Mesenchymal stem cell (in vitro differentiated cells and primary cell): ENCODE measurements at regions not wholly inside any gene's neighbourhood (a gene's known extent, or its start where the extent isn't known, plus 50 kb on each side); places are given as distances from the start of the nearest gene placed in this dataset.

ENCODE experiments used
- DNase-seq: peaks from one replicate; pipeline ENCODE4 v3.0.0-alpha.2; 2013
- H2AFZ ChIP-seq: one replicate; pipeline ENCODE4 v1.6.1; 2013; ENCODE audit warnings: low read depth, mild to moderate bottlenecking, control low read depth, inconsistent platforms, low read length, moderate library complexity
- H2AK5ac ChIP-seq: 2 replicates; pipeline ENCODE4 v1.6.1; 2013; ENCODE audit warnings: low read length, moderate library complexity, mild to moderate bottlenecking, inconsistent platforms; ENCODE audit not compliant: severe bottlenecking
- H2BK120ac ChIP-seq: one replicate; pipeline ENCODE4 v1.6.1; 2013; ENCODE audit warnings: low read depth, mild to moderate bottlenecking, inconsistent platforms, low read length, moderate library complexity
- H2BK12ac ChIP-seq, 2 experiments: one replicate each; pipeline ENCODE4 v1.6.1; 2013; ENCODE audit warnings: inconsistent platforms in 2 of 2, low read length in 2 of 2, mild to moderate bottlenecking in 2 of 2, moderate library complexity in 2 of 2, control low read depth in 1 of 2
- H2BK15ac ChIP-seq: one replicate; pipeline ENCODE4 v1.6.1; 2013; ENCODE audit warnings: mild to moderate bottlenecking, low read depth, inconsistent platforms; ENCODE audit not compliant: poor library complexity, severe bottlenecking
- H2BK5ac ChIP-seq: 2 replicates; pipeline ENCODE4 v1.6.1; 2013; ENCODE audit warnings: low read depth, mild to moderate bottlenecking, low read length, control low read depth, inconsistent platforms; ENCODE audit not compliant: poor library complexity, severe bottlenecking
- H3K14ac ChIP-seq, 2 experiments: one replicate each; pipeline ENCODE4 v1.6.1; 2013; ENCODE audit warnings: inconsistent platforms in 2 of 2, low read length in 2 of 2, control low read depth in 1 of 2, mild to moderate bottlenecking in 1 of 2, moderate library complexity in 1 of 2
- H3K18ac ChIP-seq, 2 experiments: one replicate each; pipeline ENCODE4 v1.6.1; 2013; ENCODE audit warnings: inconsistent platforms in 2 of 2, low read length in 2 of 2, control low read depth in 1 of 2, low read depth in 1 of 2, mild to moderate bottlenecking in 1 of 2
- H3K23ac ChIP-seq, 2 experiments: one replicate each; pipeline ENCODE4 v1.6.1; 2013; ENCODE audit warnings: inconsistent platforms in 2 of 2, low read length in 2 of 2, mild to moderate bottlenecking in 2 of 2, moderate library complexity in 2 of 2, control low read depth in 1 of 2
- H3K27ac ChIP-seq: 2 replicates; pipeline ENCODE4 v1.5.1; 2013; ENCODE audit warnings: mild to moderate bottlenecking, moderate library complexity, low read length, control low read depth, inconsistent platforms; ENCODE audit not compliant: poor library complexity, severe bottlenecking
- H3K27me3 ChIP-seq, 2 experiments: 2 replicates each; pipeline versions ENCODE4 v1.6.1 to v1.7.0; 2013; ENCODE audit warnings: low read length in 2 of 2, mild to moderate bottlenecking in 2 of 2, moderate library complexity in 2 of 2, control low read depth in 1 of 2, inconsistent platforms in 1 of 2; ENCODE audit not compliant: control insufficient read depth in 1 of 2, insufficient read depth in 1 of 2
- H3K36me3 ChIP-seq, 2 experiments: 2 replicates each; pipeline versions ENCODE4 v1.6.1 to v1.7.0; 2013; ENCODE audit warnings: low read length in 2 of 2, control low read depth in 1 of 2, inconsistent platforms in 1 of 2, low read depth in 1 of 2, mild to moderate bottlenecking in 1 of 2; ENCODE audit not compliant: insufficient read depth in 2 of 2, control insufficient read depth in 1 of 2
- H3K4ac ChIP-seq, 2 experiments: one replicate each; pipeline ENCODE4 v1.6.1; 2013; ENCODE audit warnings: inconsistent platforms in 2 of 2, low read length in 2 of 2, mild to moderate bottlenecking in 2 of 2, moderate library complexity in 2 of 2, control low read depth in 1 of 2, low read depth in 1 of 2
- H3K4me1 ChIP-seq: 2 replicates; pipeline ENCODE4 v1.6.1; 2013; ENCODE audit warnings: low read depth, low read length, control low read depth; ENCODE audit not compliant: control insufficient read depth, insufficient read depth
- H3K4me2 ChIP-seq: 2 replicates; pipeline ENCODE4 v1.6.1; 2013; ENCODE audit warnings: low read length, mild to moderate bottlenecking, inconsistent platforms; ENCODE audit not compliant: poor library complexity, severe bottlenecking
- H3K4me3 ChIP-seq, 2 experiments: 2 replicates each; pipeline versions ENCODE4 v1.5.1 to v1.7.0; 2013; ENCODE audit warnings: low read length in 2 of 2, mild to moderate bottlenecking in 2 of 2, control low read depth in 1 of 2, low read depth in 1 of 2; ENCODE audit not compliant: insufficient read depth in 1 of 2
- H3K79me1 ChIP-seq: replicated peaks from 2 replicates; pipeline ENCODE4 v1.6.1; 2013; ENCODE audit warnings: mild to moderate bottlenecking, control low read depth, low read length, inconsistent platforms; ENCODE audit not compliant: poor library complexity, severe bottlenecking
- H3K9ac ChIP-seq: 2 replicates; pipeline ENCODE4 v1.7.0; 2013; ENCODE audit warnings: mild to moderate bottlenecking, low read length, moderate library complexity
- H3K9me3 ChIP-seq: 2 replicates; pipeline ENCODE4 v1.7.0; 2013; ENCODE audit warnings: mild to moderate bottlenecking, low read length; ENCODE audit not compliant: control insufficient read depth
- H4K8ac ChIP-seq: one replicate; pipeline ENCODE4 v1.6.1; 2013; ENCODE audit warnings: inconsistent platforms, mild to moderate bottlenecking, low read length, moderate library complexity
- H4K91ac ChIP-seq: one replicate; pipeline ENCODE4 v1.6.1; 2013; ENCODE audit warnings: mild to moderate bottlenecking, low read length, inconsistent platforms
- WGBS: methylation state at CpG from one replicate; pipeline ENCODE4 v1.1.7; 2013; ENCODE audit warnings: mixed read lengths; 5-methylcytosine and 5-hydroxymethylcytosine counted together

GRCh38 chr13:34034411-34034810 lies 216.5 kb downstream of the RFC3 start:
- Histone ChIP-seq H3K14ac (no peak overlapping the region), H3K27me3 (no peaks in the 10 kb centered on the region), H2BK15ac (no peak overlapping the region), H2AFZ (no peak overlapping the region), H3K79me1 (no peaks in the 10 kb centered on the region), H2BK120ac (no peak overlapping the region), H2BK5ac (no peak overlapping the region), H3K9ac (no peak overlapping the region), H2AK5ac (no peak overlapping the region), H3K4ac (no peak overlapping the region), H2BK12ac (no peak overlapping the region), H3K36me3 (no peaks in the 10 kb centered on the region), H3K23ac (no peak overlapping the region), H4K8ac (no peak overlapping the region), H3K4me3 (no peak overlapping the region), H3K27ac (no peak overlapping the region), H3K4me1 (peaks cover 2% of the 10 kb centered on the region), H3K4me2 (no peak overlapping the region), H4K91ac (no peak overlapping the region), H3K9me3 (no peaks in the 10 kb centered on the region), H3K18ac (no peak overlapping the region)
- 86% methylated on average over 1 of the region's 5 CpGs for WGBS
- DNase-seq, result no peak

DNA sequence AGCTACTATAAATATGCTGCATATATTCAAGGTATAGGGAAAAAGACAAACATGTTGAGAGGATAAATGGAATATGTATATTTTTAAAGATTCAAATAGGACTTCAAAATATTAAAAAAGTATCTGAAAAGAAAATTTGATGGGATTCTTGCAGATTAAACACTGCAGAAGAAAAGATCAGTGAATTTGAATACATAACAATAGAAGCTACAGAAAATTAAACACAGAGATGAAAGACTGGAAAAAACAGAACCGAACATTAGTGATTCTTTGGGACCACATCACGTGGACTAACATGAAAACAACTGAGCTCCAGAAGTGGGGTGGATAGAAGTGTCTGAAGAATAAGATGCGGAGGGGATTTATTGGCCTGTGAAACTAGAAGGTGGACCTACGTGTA lies 217.2 kb downstream of the RFC3 start:
- H4K8ac ChIP-seq, result no peak overlapping the region
- DNase-seq, result no peak

GRCh38 chr13:34035676-34036325 lies 217.9 kb downstream of the RFC3 start:
- Histone ChIP-seq H4K91ac (no peak overlapping the region), H3K4me2 (no peak overlapping the region), H3K27me3 (no peaks in the 10 kb centered on the region), H3K4ac (no peak overlapping the region), H3K36me3 (no peaks in the 10 kb centered on the region), H2AFZ (no peak overlapping the region), H3K79me1 (no peaks in the 10 kb centered on the region), H3K18ac (no peak overlapping the region), H2AK5ac (no peak overlapping the region), H3K27ac (no peak overlapping the region), H2BK5ac (no peak overlapping the region), H3K9ac (no peak overlapping the region), H3K23ac (no peak overlapping the region), H3K4me3 (no peak overlapping the region), H3K9me3 (no peaks in the 10 kb centered on the region), H4K8ac (no peak overlapping the region), H2BK120ac (no peak overlapping the region), H3K4me1 (peaks cover 2% of the 10 kb centered on the region), H3K14ac (no peak overlapping the region), H2BK12ac (no peak overlapping the region), H2BK15ac (no peak overlapping the region)
- 93% methylated on average over 2 of the region's 3 CpGs for WGBS
- no peak for DNase-seq

More for the DNA sequence above, 217.2 kb downstream of the RFC3 start:
- Histone ChIP-seq H3K4ac (no peak overlapping the region), H3K9ac (no peak overlapping the region), H3K23ac (no peak overlapping the region), H3K18ac (no peak overlapping the region), H2BK12ac (no peak overlapping the region), H2AK5ac (no peak overlapping the region), H4K91ac (no peak overlapping the region), H3K4me2 (no peak overlapping the region), H3K27me3 (no peaks in the 10 kb centered on the region), H3K27ac (no peak overlapping the region), H2BK5ac (no peak overlapping the region), H3K36me3 (no peaks in the 10 kb centered on the region), H3K9me3 (no peaks in the 10 kb centered on the region), H2BK15ac (no peak overlapping the region), H3K4me1 (peaks cover 2% of the 10 kb centered on the region), H3K4me3 (no peak overlapping the region), H2BK120ac (no peak overlapping the region), H2AFZ (no peak overlapping the region), H3K14ac (no peak overlapping the region), H3K79me1 (no peaks in the 10 kb centered on the region)
- 95% methylated on average over 4 of the region's 4 CpGs for WGBS

DNA sequence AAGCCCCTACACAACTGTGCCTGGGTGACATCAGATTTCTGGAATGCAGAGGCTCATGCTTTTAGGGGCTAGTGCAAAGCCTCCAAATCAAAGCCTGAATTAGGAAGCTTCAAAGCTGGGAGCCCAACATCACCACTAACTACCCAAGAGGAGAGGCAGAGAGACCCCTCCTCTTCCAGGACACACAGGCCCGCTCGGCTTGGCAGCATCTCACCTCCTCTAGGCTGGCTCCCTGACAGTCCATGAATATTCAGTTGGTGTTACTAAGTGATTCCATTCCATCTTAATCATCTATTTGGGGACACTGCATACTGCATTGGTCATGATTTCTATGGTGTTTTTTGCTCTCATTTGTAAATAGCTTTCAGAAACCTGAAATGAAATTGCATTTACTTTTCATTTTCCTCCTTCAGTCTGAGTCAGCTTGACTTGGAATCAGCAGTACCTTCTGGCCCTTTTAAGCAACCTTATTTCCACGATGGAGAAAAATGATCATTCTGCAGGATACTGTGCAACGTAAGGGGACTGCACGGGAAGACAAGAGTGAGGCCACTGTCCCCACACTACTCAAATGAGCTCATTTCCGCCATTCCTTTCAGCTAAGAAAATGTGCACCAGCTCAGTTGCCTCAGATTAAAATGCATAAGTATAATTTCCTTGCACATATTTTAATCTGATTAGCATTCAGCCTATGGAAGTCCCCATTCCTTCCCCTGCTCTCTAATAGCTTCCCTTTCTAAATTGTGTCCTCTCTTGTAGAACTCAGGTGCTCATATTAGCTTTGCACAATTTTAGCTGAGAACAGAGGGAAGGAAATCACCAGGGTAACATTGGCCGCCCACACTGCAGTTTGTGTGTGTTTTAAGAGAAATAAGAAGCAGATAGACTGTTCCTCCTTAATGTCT lies 219.9 kb downstream of the RFC3 start:
- Histone ChIP-seq H3K79me1 (no peaks in the 10 kb centered on the region), H4K8ac (no peak overlapping the region), H3K27me3 (no peaks in the 10 kb centered on the region), H2AK5ac (no peak overlapping the region), H3K4me2 (no peak overlapping the region), H3K9ac (no peak overlapping the region), H2BK120ac (no peak overlapping the region), H2BK15ac (no peak overlapping the region), H3K4ac (no peak overlapping the region), H3K18ac (no peak overlapping the region), H3K4me1 (peaks cover 2% of the 10 kb centered on the region), H3K4me3 (no peak overlapping the region), H3K23ac (no peak overlapping the region), H3K27ac (no peak overlapping the region), H2AFZ (no peak overlapping the region), H4K91ac (no peak overlapping the region), H3K9me3 (no peaks in the 10 kb centered on the region), H3K14ac (no peak overlapping the region), H2BK12ac (no peak overlapping the region), H2BK5ac (no peak overlapping the region), H3K36me3 (no peaks in the 10 kb centered on the region)
- 89% methylated on average over 5 of the region's 7 CpGs for WGBS
- no peak for DNase-seq
